ENCODE measurements at regions not wholly inside any gene's neighbourhood (a gene's known extent, or its start where the extent isn't known, plus 50 kb on each side); places are given as distances from the start of the nearest gene placed in this dataset.

DNA sequence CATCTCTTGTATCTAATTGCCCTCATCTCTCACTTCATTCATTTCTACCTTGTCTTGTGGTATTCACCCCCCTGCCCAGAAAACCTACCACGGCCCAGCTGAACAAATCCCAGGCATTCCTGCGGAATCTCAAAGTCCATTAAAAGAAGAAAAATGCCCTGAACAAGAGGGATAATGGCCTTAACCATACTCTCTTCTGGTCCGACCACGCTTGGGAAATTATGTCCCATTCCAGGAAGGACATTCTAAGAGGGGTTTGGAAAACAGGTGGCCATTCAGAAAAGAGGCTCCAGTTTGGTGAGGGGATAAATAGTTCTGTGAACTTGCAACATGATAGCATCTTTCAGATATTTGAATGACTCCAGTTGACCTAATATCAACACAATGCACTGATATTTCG is 349.9 kb upstream of the ZNF521 start:
- Histone ChIP-seq H3K4me3 (ENCODE audit: low read depth, low read length) (no peak overlapping the region), H3K9me3 (ENCODE audit: severe bottlenecking) (no peaks in the 10 kb centered on the region), H3K27ac (no peak overlapping the region), H3K36me3 (no peaks in the 10 kb centered on the region), H3K27me3 (ENCODE audit: insufficient read depth, low read depth, severe bottlenecking) (peaks cover 5% of the 10 kb centered on the region)
- DNase-seq: no peak
- TF ChIP-seq, protein P1, sequence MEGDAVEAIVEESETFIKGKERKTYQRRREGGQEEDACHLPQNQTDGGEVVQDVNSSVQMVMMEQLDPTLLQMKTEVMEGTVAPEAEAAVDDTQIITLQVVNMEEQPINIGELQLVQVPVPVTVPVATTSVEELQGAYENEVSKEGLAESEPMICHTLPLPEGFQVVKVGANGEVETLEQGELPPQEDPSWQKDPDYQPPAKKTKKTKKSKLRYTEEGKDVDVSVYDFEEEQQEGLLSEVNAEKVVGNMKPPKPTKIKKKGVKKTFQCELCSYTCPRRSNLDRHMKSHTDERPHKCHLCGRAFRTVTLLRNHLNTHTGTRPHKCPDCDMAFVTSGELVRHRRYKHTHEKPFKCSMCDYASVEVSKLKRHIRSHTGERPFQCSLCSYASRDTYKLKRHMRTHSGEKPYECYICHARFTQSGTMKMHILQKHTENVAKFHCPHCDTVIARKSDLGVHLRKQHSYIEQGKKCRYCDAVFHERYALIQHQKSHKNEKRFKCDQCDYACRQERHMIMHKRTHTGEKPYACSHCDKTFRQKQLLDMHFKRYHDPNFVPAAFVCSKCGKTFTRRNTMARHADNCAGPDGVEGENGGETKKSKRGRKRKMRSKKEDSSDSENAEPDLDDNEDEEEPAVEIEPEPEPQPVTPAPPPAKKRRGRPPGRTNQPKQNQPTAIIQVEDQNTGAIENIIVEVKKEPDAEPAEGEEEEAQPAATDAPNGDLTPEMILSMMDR (IDR thresholded peaks at IDR 0.05; ENCODE audit: low read depth, low read length): no peak

DNA sequence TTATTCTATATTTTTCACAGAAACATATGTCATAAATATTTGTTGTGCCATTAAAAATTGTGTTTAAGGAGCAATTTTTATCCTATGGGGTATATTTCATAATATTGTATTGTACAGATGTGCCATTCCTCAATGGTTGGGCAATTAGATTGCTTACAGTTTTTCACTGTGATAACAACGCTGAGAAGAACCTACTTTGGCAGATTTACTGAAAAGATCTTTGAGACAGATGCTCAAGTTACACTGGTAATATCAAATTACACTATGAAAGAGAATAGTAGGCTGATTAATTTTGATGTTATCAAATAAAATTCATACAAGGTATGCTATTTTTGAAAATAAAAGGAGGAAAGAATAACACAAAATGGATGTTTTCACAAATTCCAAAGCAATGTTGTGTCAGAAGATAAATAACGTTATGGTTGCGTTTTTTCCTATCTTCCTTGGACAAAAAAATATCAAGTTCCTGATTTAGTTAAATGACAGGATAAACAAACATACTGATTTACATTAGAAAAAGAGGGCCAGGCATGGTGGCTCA is 335.1 kb upstream of the ZNF521 start:
- Histone ChIP-seq H3K27me3 (ENCODE audit: insufficient read depth, low read depth, severe bottlenecking) (no peaks in the 10 kb centered on the region), H3K36me3 (no peaks in the 10 kb centered on the region), H3K27ac (no peak overlapping the region), H3K9me3 (ENCODE audit: severe bottlenecking) (no peaks in the 10 kb centered on the region), H3K4me3 (ENCODE audit: low read depth, low read length) (no peak overlapping the region)
- DNase-seq: no peak
- TF ChIP-seq, protein P1 (IDR thresholded peaks at IDR 0.05; ENCODE audit: low read depth, low read length): no peak

DNA sequence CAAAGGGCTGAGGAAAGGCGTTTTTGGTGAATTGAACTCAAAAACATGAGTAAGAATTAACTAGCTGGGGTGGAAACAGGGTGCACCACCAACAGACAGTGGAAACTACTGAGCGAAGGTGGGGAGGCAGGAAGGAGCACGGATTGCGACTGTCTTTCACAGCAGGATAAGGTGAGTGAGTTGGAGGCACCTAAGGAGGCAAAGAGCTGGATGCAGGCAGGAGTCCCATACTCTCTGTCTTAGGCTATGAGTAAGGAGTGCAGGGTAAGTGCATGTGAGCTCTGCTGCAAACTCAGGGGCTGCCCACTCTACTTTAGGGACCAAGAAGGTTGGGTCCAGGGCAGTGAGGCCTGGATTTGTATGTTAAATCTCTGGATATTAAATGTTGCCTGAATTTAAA is 333.1 kb upstream of the ZNF521 start:
- Histone ChIP-seq H3K36me3 (no peaks in the 10 kb centered on the region), H3K9me3 (ENCODE audit: severe bottlenecking) (no peaks in the 10 kb centered on the region), H3K27ac (no peak overlapping the region), H3K4me3 (ENCODE audit: low read depth, low read length) (no peak overlapping the region), H3K27me3 (ENCODE audit: insufficient read depth, low read depth, severe bottlenecking) (no peaks in the 10 kb centered on the region)
- TF ChIP-seq, protein P1 (IDR thresholded peaks at IDR 0.05; ENCODE audit: low read depth, low read length): no peak
- DNase-seq: no peak

DNA sequence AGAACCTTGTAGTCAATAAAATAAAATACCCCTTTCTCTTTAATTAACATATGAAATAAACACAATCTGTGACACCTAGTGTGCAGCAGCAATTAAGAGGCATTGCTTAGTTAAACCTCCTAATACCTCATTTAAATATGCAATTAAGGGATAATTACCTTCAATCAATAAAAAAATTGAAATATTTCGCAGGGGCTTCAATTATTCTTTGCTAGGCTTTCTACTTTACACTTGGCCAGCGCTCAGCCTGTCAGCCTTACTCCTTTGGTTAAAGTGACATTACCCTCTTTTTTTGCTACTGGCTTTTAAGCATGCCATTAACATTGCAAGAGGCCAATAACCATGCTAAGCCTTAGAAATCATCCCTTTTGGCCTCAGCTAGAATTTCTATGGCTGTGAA is 327.5 kb upstream of the ZNF521 start:
- H3K36me3 ChIP-seq: no peaks in the 10 kb centered on the region
- H3K27ac ChIP-seq: no peak overlapping the region
- no peak overlapping the region for H3K4me3 ChIP-seq (ENCODE audit: low read depth, low read length)
- TF ChIP-seq, protein P1 (IDR thresholded peaks at IDR 0.05; ENCODE audit: low read depth, low read length): no peak
- H3K27me3 ChIP-seq (ENCODE audit: insufficient read depth, low read depth, severe bottlenecking): no peaks in the 10 kb centered on the region
- H3K9me3 ChIP-seq (ENCODE audit: severe bottlenecking): no peaks in the 10 kb centered on the region
- DNase-seq: no peak

GRCh38 chr18:25678221-25678620 is 326.3 kb upstream of the ZNF521 start:
- no peak overlapping the region for H3K27ac ChIP-seq
- TF ChIP-seq, protein P1 (IDR thresholded peaks at IDR 0.05; ENCODE audit: low read depth, low read length): no peak
- DNase-seq: no peak

More at GRCh38 chr18:25678221-25678620, 326.3 kb upstream of the ZNF521 start:
- no peaks in the 10 kb centered on the region for H3K9me3 ChIP-seq (ENCODE audit: severe bottlenecking)
- no peaks in the 10 kb centered on the region for H3K36me3 ChIP-seq
- no peaks in the 10 kb centered on the region for H3K27me3 ChIP-seq (ENCODE audit: insufficient read depth, low read depth, severe bottlenecking)
- no peak overlapping the region for H3K4me3 ChIP-seq (ENCODE audit: low read depth, low read length)
